ENCODE measurements at regions not wholly inside any gene's neighbourhood (a gene's known extent, or its start where the extent isn't known, plus 50 kb on each side); places are given as distances from the start of the nearest gene placed in this dataset.

DNA sequence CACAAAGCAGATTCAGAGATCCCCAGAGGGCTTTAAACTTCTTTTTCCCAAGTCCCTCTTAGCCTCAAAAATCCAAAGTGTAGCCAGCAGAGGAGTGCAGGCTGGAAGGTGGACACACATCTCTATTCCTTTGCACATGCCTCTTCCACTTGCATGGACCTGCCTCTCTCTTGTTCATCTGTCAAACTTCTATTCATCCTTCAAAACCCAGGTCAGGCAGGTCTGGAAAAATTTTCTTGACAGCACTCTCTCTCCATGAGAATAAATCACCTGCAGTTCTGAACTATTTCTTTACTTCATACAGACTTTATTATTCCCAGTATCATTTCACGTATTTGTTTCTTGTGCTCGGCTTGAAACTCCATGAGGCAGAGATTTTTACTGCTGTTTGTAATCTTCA is 127.5 kb downstream of the SS18 start:
- no peak for DNase-seq

GRCh38 chr18:25962176-25962575 is 128.2 kb downstream of the SS18 start:
- DNase-seq, result no peak

GRCh38 chr18:25957017-25957416 is 133.4 kb downstream of the SS18 start:
- no peak for DNase-seq

GRCh38 chr18:25953111-25953510 is 137.3 kb downstream of the SS18 start:
- no peak for DNase-seq

GRCh38 chr18:25950321-25950720 is 140.1 kb downstream of the SS18 start:
- no peak for DNase-seq

- no peak for DNase-seq
Observed at GRCh38 chr18:25946540-25946939, 143.9 kb downstream of the SS18 start.

DNA sequence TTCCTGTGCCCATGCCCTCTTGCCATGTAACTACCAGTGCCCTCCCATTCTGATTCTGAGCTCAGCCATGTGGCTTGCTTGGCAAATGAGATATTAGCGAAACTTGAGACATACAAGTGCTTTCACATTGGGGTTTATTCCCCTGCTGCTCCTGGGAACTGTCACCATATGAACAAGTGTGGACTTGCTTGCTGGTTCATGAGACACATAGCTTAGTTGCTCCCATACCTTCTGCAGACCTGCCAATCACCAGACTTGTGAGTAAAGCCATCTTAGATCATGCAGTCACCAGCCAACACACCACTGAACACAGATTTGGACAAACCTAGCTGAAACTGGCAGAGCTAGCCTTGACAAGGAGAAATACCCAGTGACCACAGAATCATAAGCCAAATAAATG is 155.1 kb downstream of the SS18 start:
- DNase-seq, result no peak

DNA sequence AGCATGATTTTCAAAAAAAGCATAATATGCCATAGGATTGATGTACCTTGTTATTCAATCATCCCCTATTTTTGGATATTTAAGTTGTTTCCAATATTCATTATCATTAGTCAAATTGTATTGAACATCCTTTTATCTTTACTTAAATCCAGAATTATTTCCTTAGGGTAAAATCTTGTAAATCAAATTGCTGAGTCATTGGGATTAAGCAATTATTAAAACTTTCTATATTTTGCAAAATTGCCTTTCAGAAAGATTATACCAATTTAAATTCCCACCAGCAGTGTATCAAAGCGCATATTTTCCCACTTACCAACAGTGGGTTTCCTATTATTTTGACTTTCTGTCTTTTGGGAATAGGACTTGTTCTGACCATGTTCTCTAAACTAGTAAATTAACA is 159.3 kb downstream of the SS18 start:
- no peak for DNase-seq

DNA sequence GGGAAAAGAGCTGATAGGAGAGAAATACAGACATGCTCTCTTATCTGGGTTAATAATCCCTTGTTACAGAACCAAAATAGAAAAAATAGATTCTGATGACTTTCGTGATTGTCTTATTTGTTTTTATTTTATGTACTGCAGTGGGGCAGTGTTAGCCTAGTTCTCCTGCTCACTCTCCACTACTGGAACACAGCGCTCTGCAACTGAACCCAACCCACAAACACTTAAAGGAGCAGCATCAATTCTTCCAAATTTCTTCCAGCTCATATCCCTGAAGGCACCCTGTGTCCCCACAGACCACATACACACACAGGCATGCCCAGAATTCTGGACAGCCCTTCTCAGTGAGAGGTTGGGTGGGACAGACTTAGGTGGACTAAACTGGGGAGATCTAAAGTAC is 160.6 kb downstream of the SS18 start:
- DNase-seq, result no peak

GRCh38 chr18:25927830-25928229 is 162.6 kb downstream of the SS18 start:
- DNase-seq, result no peak

DNA sequence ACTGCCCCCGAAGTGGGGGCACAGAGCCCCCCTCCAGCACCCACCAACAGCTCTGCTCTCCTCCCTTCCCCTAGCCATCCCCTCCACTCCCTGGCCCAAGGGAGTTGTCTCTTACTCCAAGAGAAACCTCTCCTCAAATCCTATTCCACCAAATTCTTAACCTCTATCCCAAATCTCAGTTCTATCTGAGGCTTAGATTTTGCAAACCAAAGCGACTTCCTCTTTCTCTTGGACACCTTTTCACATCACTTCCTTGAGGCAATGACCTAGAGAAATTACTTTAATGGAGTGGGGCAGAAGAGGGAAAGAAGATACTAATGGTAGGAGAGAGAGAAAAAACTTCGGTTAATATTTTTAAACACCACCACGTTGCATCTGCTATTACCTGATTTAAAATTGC is 167.2 kb downstream of the SS18 start:
- no peak for DNase-seq

DNA sequence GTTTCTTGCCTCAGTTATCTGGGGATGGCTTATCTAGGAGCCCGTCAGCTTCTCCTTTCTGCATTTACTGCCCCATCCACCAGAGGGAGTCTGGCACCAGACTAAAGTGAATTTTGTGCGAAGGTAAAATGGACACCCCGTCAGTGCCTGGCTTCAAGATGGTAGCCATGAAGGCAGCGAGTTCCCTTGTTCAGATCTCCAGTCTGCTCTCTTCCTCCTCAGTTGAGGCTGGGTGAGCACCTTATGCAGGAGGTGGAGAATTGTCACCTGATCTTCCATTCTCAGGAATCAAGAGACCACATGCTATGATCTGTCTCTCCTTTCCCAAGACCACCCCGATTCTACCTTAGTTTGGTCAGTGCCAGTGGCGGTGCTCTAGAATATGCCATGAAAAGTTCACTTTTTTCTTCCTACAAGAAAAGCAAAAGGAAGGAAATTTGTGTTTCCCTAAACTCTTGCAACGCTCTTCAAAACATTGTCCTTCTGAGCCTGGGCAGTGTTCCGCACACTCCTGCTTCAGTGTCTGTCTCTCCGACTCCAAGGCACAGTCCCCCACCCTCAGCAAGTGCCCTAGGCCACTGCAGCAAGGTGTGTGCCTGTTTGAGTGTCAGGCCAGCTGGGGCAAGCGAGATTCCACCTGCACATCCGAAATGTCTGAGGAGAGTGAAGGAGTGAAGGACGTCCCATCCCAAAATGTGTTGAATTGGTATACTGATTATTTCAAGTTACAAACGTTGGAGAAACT is 168.6 kb downstream of the SS18 start:
- DNase-seq, result peak; percentile 14

DNA sequence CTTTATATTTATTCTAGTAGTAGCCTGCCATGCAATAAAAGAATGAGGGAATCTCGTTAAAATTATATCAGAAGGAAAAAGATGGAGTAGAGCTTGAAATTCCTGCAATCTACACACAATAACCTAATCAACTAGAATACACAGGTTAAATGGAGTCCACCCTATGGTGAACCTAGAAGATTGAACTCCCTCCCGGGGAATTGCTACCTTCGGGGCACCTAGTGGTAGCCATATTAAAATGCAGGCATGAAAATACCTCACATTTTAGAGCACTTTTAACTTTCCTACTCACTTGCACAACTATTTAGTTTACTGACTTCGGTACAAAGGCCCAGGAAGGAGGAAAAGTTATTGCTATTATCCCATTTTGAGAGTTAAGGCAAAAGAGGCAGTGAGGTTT is 174.5 kb downstream of the SS18 start:
- no peak for DNase-seq

DNA sequence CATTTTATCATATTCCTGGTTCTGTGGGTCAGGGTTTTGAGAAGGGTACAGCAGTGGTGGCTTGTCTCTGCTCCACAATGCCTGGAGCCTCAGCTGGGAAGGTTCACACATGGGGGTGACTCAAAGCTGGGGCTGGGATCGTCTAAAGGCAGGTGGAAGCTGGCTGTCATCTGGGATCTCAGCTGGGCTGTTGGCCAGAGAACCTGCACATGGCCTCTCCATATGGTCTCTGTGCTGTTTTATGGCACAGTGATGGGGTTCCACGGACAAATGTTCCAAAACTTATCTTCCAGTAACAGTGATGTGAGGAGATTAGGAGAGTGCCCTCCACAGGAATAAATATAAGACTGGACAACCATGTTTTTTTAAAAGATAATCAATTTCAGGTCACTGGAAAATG is 191.4 kb downstream of the SS18 start:
- DNase-seq, result no peak

- DNase-seq, result no peak
Observed at GRCh38 chr18:25896956-25897355, 193.5 kb downstream of the SS18 start.

GRCh38 chr18:25896178-25896780 is 194.1 kb downstream of the SS18 start:
- no peak for DNase-seq

- DNase-seq, result no peak
Observed at GRCh38 chr18:25895518-25895917, 194.9 kb downstream of the SS18 start.

GRCh38 chr18:25886283-25886682 is 204.1 kb downstream of the SS18 start:
- DNase-seq, result no peak

GRCh38 chr18:25883091-25883490 is 207.3 kb downstream of the SS18 start:
- no peak for DNase-seq

- DNase-seq, result no peak
Observed at GRCh38 chr18:25881149-25881548, 209.3 kb downstream of the SS18 start.

DNA sequence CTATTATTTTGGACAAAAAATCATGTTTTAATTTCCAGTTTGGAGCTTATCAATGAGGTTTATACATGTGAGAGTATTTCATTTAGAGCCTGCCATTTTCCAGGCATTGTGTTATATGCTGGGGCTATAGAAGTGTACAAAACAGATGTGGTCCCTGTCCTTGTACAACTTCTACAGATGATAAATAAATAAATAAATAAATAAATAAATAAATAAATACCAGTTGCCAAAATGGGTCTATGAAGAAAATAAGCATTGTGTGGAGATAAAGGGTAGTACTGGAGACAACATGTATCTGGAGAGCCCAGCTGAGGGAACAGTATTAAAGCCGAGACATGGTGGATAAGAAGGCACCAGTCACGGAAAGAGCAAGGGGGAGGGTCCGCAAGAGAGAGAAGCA is 210.0 kb downstream of the SS18 start:
- DNase-seq, result no peak

DNA sequence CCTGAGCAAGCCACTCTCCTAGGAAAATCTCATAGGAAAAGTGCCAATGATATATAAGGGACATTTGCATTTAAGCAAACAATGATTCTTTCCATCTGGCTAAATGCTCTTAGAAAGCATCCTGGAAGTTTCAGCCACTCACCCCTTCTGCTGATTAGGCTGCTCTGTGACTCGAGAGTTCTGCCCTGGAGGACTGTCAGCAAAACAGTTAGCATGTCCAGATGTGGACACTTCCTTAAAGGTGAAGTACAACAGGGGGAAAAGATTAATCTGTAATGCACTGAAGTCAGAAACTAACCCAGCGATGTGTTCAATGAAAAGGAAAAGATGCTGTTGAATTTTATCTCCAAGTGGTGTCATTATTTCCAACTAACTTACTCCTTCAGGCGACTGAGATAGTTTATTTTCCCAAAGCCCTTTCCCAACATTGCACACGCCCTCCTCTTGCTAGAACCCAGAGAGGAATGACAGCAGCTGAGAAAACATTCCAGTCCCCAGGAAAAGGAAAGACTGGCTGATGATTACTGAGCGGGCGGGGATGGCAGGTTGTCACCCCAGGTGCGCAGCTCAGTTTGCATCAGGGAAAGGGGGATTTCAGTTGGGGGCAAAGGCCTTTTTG is 214.0 kb downstream of the SS18 start:
- DNase-seq, result no peak

DNA sequence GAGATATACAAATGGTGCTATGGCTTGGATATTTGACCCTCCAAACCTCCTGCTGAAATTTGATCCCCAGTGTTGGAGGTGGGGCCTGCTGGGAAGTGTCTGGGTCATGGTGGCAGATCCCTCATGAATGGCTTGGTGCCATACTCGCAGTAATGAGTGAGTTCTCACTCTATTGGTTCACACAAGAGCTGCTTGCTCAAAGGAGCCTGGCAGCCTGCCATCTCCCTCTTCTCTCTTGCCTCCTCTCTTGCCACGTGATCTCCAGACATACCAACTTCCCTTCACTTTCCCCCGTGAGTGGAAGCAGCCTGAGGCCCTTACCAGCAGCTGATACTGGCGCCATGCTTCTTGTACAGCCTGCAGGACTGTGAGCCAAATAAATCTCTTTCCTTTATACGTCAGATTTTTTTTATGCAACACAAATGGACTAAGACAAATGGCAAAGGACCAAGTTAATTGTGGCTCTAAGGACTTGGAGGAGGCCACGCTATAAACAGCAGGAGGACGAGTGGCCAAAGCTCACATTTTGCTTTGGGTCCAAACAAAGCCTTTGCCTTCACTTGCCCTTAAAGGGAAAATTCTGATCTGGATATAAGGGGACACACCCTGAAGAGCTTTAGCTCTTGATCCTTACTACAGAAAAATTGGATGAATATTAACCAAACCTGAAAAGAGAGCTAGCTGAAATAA is 214.7 kb downstream of the SS18 start:
- no peak for DNase-seq

GRCh38 chr18:25873833-25874232 is 216.6 kb downstream of the SS18 start:
- DNase-seq, result no peak

Data from activated gamma-delta T cell treated with Interleukin-2 at 50 U/mL for 16 hours (primary cell).